HL-60 (cell line): ENCODE measurements at regions not wholly inside any gene's neighbourhood (a gene's known extent, or its start where the extent isn't known, plus 50 kb on each side); places are given as distances from the start of the nearest gene placed in this dataset.
"Not testable (repeated sequence)": the region's sequence is repeated elsewhere in the genome, so short reads cannot be mapped to it uniquely, and the experiment has no call there.

Source experiments
- DNase-seq, 2 experiments: peaks; one replicate each; pipeline ENCODE4 v3.0.0-alpha.2; 2010 to 2020; ENCODE audit warnings: low read depth in 1 of 2, low spot score in 1 of 2
- H3K27ac ChIP-seq: fragments of 250-450 bp; sonication (Bioruptor Pico); replicated peaks from 2 replicates; pipeline ENCODE4 v1.5.1; 2020; ENCODE audit warnings: mild to moderate bottlenecking, moderate library complexity
- H3K27me3 ChIP-seq: fragments of 250-450 bp; sonication (Bioruptor Pico); 2 replicates; pipeline ENCODE4 v1.5.1; 2021; ENCODE audit warnings: mild to moderate bottlenecking, moderate library complexity; ENCODE audit not compliant: insufficient read depth, poor library complexity, severe bottlenecking
- H3K4me3 ChIP-seq: replicated peaks from 2 replicates; pipeline ENCODE4 v1.5.1; 2011; ENCODE audit warnings: mild to moderate bottlenecking, control low read depth, low read length; ENCODE audit not compliant: insufficient read depth
- GABPA ChIP-seq: IDR thresholded peaks from 2 replicates; pipeline ENCODE4 v1.6.1; 2012; ENCODE audit warnings: low read depth
- POLR2AphosphoS5 ChIP-seq: IDR thresholded peaks from 2 replicates; pipeline ENCODE4 v1.6.1; 2012; ENCODE audit warnings: low read depth
- SPI1 ChIP-seq: IDR thresholded peaks from 2 replicates; pipeline ENCODE4 v1.6.1; 2012; ENCODE audit warnings: low read depth, mild to moderate bottlenecking, borderline replicate concordance
- TF ChIP-seq, protein P1 (sequence below): IDR thresholded peaks from 2 replicates; pipeline ENCODE4 v1.6.1; 2012; ENCODE audit warnings: low read depth; ENCODE audit not compliant: insufficient replicate concordance
- TF ChIP-seq, protein P2 (sequence below): IDR thresholded peaks from one replicate; pipeline ENCODE4 v1.5.1; 2011; ENCODE audit warnings: low read length, control low read depth, inconsistent platforms; ENCODE audit not compliant: insufficient read depth

DNA sequence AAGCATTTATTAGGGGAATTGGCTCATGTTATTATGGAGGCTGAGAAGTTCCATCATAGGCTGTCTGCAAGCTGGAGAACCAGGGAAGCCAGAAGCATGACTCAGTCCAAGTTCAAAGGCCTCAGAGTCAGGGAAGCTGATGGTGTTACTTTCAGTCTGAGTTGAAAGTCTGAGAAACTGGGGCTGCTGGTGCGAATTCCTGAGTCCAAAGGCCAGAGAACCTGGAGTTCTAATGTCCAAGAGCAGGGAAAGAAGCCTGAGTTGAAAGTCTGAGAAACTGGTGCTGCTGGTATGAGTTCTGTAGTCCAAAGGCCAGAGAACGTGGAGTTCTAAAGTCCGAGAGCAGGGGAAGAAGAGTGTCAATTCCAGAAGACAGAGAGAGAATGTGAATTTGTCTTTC lies 641.1 kb downstream of the ISL1 start:
- Histone ChIP-seq H3K27me3 (no peaks in the 10 kb centered on the region), H3K4me3 (no peak overlapping the region), H3K27ac (no peak overlapping the region)
- TF ChIP-seq POLR2AphosphoS5 (no peak), GABPA (no peak), SPI1 (no peak)
- TF ChIP-seq, protein P1, sequence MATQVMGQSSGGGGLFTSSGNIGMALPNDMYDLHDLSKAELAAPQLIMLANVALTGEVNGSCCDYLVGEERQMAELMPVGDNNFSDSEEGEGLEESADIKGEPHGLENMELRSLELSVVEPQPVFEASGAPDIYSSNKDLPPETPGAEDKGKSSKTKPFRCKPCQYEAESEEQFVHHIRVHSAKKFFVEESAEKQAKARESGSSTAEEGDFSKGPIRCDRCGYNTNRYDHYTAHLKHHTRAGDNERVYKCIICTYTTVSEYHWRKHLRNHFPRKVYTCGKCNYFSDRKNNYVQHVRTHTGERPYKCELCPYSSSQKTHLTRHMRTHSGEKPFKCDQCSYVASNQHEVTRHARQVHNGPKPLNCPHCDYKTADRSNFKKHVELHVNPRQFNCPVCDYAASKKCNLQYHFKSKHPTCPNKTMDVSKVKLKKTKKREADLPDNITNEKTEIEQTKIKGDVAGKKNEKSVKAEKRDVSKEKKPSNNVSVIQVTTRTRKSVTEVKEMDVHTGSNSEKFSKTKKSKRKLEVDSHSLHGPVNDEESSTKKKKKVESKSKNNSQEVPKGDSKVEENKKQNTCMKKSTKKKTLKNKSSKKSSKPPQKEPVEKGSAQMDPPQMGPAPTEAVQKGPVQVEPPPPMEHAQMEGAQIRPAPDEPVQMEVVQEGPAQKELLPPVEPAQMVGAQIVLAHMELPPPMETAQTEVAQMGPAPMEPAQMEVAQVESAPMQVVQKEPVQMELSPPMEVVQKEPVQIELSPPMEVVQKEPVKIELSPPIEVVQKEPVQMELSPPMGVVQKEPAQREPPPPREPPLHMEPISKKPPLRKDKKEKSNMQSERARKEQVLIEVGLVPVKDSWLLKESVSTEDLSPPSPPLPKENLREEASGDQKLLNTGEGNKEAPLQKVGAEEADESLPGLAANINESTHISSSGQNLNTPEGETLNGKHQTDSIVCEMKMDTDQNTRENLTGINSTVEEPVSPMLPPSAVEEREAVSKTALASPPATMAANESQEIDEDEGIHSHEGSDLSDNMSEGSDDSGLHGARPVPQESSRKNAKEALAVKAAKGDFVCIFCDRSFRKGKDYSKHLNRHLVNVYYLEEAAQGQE: no peak
- TF ChIP-seq, protein P2, sequence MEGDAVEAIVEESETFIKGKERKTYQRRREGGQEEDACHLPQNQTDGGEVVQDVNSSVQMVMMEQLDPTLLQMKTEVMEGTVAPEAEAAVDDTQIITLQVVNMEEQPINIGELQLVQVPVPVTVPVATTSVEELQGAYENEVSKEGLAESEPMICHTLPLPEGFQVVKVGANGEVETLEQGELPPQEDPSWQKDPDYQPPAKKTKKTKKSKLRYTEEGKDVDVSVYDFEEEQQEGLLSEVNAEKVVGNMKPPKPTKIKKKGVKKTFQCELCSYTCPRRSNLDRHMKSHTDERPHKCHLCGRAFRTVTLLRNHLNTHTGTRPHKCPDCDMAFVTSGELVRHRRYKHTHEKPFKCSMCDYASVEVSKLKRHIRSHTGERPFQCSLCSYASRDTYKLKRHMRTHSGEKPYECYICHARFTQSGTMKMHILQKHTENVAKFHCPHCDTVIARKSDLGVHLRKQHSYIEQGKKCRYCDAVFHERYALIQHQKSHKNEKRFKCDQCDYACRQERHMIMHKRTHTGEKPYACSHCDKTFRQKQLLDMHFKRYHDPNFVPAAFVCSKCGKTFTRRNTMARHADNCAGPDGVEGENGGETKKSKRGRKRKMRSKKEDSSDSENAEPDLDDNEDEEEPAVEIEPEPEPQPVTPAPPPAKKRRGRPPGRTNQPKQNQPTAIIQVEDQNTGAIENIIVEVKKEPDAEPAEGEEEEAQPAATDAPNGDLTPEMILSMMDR: no peak
- DNase-seq: no peak

DNA sequence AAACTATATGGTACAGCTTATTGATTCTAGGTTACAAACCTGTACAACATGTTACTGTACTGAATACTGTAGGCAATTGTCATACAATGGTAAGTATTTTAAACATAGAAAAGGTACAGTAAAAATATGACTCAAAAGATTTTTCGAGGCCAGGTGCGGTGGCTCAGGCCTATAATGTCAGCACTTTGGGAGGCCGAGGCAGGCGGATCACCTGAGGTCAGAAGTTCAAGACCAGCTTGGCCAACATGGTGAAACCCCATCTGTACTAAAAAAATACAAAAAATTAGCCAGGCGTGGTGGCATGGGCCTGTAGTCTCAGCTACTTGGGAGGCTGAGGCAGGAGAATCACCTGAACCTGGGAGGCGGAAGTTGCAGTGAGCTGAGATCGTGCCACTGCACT lies 646.6 kb downstream of the ISL1 start:
- H3K27ac ChIP-seq, H3K27me3 ChIP-seq, H3K4me3 ChIP-seq, DNase-seq: not testable (repeated sequence)

DNA sequence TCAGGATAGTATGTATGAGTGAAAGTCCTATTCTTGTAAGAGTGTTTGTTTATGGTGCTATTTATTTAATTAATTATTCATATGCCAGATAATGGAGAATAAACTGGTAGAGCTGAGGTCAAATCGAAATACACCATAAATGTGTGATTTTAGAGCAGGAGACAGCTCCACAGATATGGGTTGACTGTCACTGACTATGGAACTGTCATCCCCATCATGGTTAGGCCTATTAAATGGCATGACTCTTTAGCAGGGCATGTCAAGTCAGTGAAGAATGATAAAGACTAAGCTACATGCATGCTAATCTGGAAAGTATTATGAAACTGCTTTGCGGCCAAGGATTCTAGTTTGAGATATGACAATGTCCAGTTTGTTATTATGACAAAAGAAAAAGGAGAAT lies 658.6 kb downstream of the ISL1 start:
- no peak overlapping the region for H3K4me3 ChIP-seq
- no peak overlapping the region for H3K27ac ChIP-seq
- no peak for DNase-seq
- TF ChIP-seq POLR2AphosphoS5 (no peak), GABPA (no peak)
- no peaks in the 10 kb centered on the region for H3K27me3 ChIP-seq

DNA sequence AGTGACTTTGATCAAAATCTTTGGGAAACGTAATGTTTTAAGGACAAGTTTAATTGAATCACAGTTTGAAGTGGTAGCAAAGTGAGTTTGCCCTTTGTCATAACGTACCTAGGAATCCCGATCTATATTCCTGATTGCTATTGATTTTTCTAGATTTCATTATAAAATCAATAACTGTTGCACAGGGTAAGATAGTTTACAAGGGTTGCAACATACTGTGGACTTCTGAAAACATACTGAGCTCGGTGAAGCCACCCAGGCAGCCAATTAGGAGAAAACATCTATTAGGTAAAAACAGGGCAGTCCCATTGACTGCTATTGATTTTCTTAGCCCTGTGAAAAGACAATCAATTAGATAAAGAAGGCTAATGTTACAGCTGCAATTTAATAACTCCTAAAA lies 659.9 kb downstream of the ISL1 start:
- DNase-seq: no peak
- no peaks in the 10 kb centered on the region for H3K27me3 ChIP-seq
- no peak overlapping the region for H3K27ac ChIP-seq
- no peak overlapping the region for H3K4me3 ChIP-seq
- TF ChIP-seq, protein P2: no peak
- no peak for TF ChIP-seq GABPA
- TF ChIP-seq, protein P1: no peak
- TF ChIP-seq SPI1: no peak
- no peak for TF ChIP-seq POLR2AphosphoS5

DNA sequence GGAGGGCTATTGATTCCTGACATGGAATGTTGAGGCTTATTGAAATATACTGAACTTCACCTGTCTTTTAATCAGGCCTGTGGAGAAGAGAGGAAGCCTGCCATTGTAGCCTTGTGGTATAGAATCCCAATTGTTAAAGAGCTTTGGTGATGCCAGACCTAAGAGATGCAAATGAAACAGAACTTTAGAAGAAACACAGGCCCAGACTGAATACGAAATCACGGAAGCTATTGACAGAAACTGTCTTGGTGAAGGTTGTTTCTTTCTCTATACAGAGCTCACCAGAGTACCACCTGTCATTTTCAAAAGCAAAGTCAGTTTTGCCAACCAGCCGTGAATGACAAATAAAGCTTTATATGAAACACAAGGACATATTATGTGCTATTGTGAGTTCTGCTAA lies 660.3 kb downstream of the ISL1 start:
- no peak for DNase-seq

More for the DNA sequence above, 660.3 kb downstream of the ISL1 start:
- no peak for TF ChIP-seq GABPA
- TF ChIP-seq, protein P2: no peak
- TF ChIP-seq SPI1: no peak
- no peak for TF ChIP-seq POLR2AphosphoS5
- TF ChIP-seq, protein P1: no peak
- no peaks in the 10 kb centered on the region for H3K27me3 ChIP-seq
- no peak overlapping the region for H3K4me3 ChIP-seq
- no peak overlapping the region for H3K27ac ChIP-seq
